GM19023 (cell line): ENCODE measurements at regions not wholly inside any gene's neighbourhood (a gene's known extent, or its start where the extent isn't known, plus 50 kb on each side); places are given as distances from the start of the nearest gene placed in this dataset.

ENCODE experiments used
- ATAC-seq: cut with Tn5 transposase; IDR thresholded peaks from one replicate; pipeline ENCODE4 v1.9.1; 2021; ENCODE audit warnings: mild to moderate bottlenecking, moderate library complexity; ENCODE audit not compliant: unreplicated experiment

- ATAC-seq: no peak
Measured at GRCh38 chr11:79960461-79960860, 519.6 kb upstream of the TENM4 start.

- ATAC-seq: no peak
Measured at GRCh38 chr11:79959318-79959717, 518.5 kb upstream of the TENM4 start.

- ATAC-seq: no peak
Measured at GRCh38 chr11:79957702-79958101, 516.9 kb upstream of the TENM4 start.

GRCh38 chr11:79956061-79956460 is 515.2 kb upstream of the TENM4 start:
- no peak for ATAC-seq

GRCh38 chr11:79953629-79954028 is 512.8 kb upstream of the TENM4 start:
- no peak for ATAC-seq

GRCh38 chr11:79950741-79951140 is 509.9 kb upstream of the TENM4 start:
- no peak for ATAC-seq

GRCh38 chr11:79950172-79950571 is 509.3 kb upstream of the TENM4 start:
- no peak for ATAC-seq

- ATAC-seq: no peak
Measured at GRCh38 chr11:79949574-79949973, 508.7 kb upstream of the TENM4 start.

- no peak for ATAC-seq
Measured at GRCh38 chr11:79942646-79943045, 501.8 kb upstream of the TENM4 start.

- no peak for ATAC-seq
Measured at GRCh38 chr11:79942090-79942489, 501.3 kb upstream of the TENM4 start.

- no peak for ATAC-seq
Measured at GRCh38 chr11:79940974-79941735, 500.3 kb upstream of the TENM4 start.

GRCh38 chr11:79940165-79940564 is 499.3 kb upstream of the TENM4 start:
- no peak for ATAC-seq

GRCh38 chr11:79939111-79939510 is 498.3 kb upstream of the TENM4 start:
- no peak for ATAC-seq

GRCh38 chr11:79937676-79938334 is 497.0 kb upstream of the TENM4 start:
- ATAC-seq: no peak

GRCh38 chr11:79932612-79933011 is 491.8 kb upstream of the TENM4 start:
- no peak for ATAC-seq

- ATAC-seq: no peak
Measured at GRCh38 chr11:79931692-79932091, 490.9 kb upstream of the TENM4 start.

- ATAC-seq: no peak
Measured at GRCh38 chr11:79926707-79927106, 485.9 kb upstream of the TENM4 start.

GRCh38 chr11:79925570-79925969 is 484.7 kb upstream of the TENM4 start:
- ATAC-seq: no peak

- ATAC-seq: no peak
Measured at GRCh38 chr11:79922641-79923040, 481.8 kb upstream of the TENM4 start.

GRCh38 chr11:79920480-79920879 is 479.6 kb upstream of the TENM4 start:
- ATAC-seq: no peak

- no peak for ATAC-seq
Measured at GRCh38 chr11:79919350-79919749, 478.5 kb upstream of the TENM4 start.

- no peak for ATAC-seq
Measured at GRCh38 chr11:79918846-79919245, 478.0 kb upstream of the TENM4 start.

GRCh38 chr11:79906164-79906563 is 465.3 kb upstream of the TENM4 start:
- ATAC-seq: no peak
